ENCODE measurements at regions not wholly inside any gene's neighbourhood (a gene's known extent, or its start where the extent isn't known, plus 50 kb on each side); places are given as distances from the start of the nearest gene placed in this dataset.

DNA sequence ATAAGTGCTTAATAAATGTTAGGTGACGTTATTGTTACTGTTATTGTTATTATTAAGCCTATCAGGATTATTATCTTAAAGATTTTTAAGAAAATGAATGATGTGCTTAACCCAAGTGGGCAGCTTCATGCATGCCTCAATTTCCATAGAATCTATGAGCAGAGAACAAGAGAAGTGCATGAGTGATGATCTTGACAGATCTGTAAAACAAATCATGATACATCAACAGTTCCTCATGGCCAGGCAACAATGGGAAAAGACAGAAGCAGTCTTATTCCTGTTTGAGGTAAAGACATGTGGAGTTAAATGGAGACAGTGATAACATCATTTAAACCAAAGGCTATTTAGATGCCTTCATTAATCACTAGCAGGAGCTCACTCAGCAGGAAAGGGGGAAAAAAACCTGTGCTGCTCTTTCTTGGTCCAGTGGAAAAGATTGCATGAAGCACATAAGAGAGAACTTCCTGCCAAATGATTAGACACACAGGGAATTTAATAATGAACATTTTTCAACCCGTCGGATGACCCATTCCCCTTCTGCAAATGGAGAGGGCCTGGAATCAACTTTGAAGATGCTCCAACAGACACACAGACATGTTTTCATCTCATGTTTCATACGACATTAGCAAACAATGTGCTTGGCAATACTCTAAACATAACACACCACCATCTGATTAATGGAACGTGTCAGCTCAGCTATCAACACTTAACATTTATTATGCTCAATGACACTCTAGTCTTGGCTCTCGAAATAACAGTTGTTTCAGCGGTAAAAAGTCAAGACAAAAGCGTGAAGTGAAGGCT lies 212.2 kb upstream of the LRRN1 start:
- Histone ChIP-seq H3K9me2 (ENCODE audit: insufficient read depth) (no peaks in the 10 kb centered on the region), H3K9me3 (ENCODE audit: insufficient read depth, low read depth) (no peaks in the 10 kb centered on the region), H3K27me3 (ENCODE audit: insufficient read depth, low read depth) (no peaks in the 10 kb centered on the region), H3K36me3 (ENCODE audit: low read depth) (no peaks in the 10 kb centered on the region), H3K4me3 (no peak overlapping the region), H3F3A (ENCODE audit: insufficient read depth, low read depth) (no peaks in the 10 kb centered on the region), H4K20me1 (ENCODE audit: insufficient read depth) (no peaks in the 10 kb centered on the region), H3K79me2 (ENCODE audit: low read depth) (no peaks in the 10 kb centered on the region), H3K4me1 (replicated peaks; ENCODE audit: insufficient read depth) (no peaks in the 10 kb centered on the region), H3K4me2 (no peak overlapping the region), H2AFZ (no peak overlapping the region), H3K27ac (no peak overlapping the region)
- ChIA-PET POLR2A (ENCODE audit: unreplicated experiment) (no interaction called here), CTCF (no interaction called here)
- intact Hi-C loops (cut with micrococcal nuclease; ENCODE audit: unreplicated experiment) = no loop called here
- no peak for DNase-seq
- TF ChIP-seq EZH2 (IDR thresholded peaks at IDR 0.05; ENCODE audit: low read depth) (no peak), CTCF (conservative IDR thresholded peaks at IDR 0.05) (no peak)
- BruUV-seq (replicated peaks) = no TSS peak

DNA sequence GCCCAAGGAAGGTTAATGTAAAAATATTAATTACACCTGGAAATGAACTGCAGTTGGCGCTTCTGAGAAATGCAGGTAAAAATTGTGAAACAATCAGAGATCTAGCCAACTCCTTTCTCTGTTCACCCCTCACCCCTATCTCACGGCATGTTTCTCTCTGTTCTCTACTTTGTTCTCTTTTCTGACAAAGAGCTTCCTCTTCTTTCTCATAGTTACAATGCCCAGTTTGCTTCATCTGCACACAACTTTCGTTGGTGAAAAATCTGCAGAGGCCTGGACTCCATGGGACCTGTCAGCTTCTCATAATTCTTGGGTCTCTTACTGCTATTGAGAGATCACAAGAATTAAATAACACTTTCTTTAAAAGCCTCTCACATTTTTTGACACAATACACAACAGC lies 212.9 kb upstream of the LRRN1 start:
- Histone ChIP-seq H3K27me3 (ENCODE audit: insufficient read depth, low read depth) (no peaks in the 10 kb centered on the region), H3K27ac (no peak overlapping the region), H4K20me1 (ENCODE audit: insufficient read depth) (no peaks in the 10 kb centered on the region), H3F3A (ENCODE audit: insufficient read depth, low read depth) (no peaks in the 10 kb centered on the region), H3K4me1 (replicated peaks; ENCODE audit: insufficient read depth) (no peaks in the 10 kb centered on the region), H3K9me2 (ENCODE audit: insufficient read depth) (no peaks in the 10 kb centered on the region), H3K79me2 (ENCODE audit: low read depth) (no peaks in the 10 kb centered on the region), H3K9me3 (ENCODE audit: insufficient read depth, low read depth) (no peaks in the 10 kb centered on the region), H2AFZ (no peak overlapping the region), H3K4me2 (no peak overlapping the region), H3K36me3 (ENCODE audit: low read depth) (no peaks in the 10 kb centered on the region), H3K4me3 (no peak overlapping the region)
- TF ChIP-seq EZH2 (IDR thresholded peaks at IDR 0.05; ENCODE audit: low read depth) (no peak), CTCF (conservative IDR thresholded peaks at IDR 0.05) (no peak)
- CTCF ChIA-PET = no interaction called here
- intact Hi-C loops (cut with micrococcal nuclease; ENCODE audit: unreplicated experiment) = no loop called here
- DNase-seq = no peak
- BruUV-seq (replicated peaks) = no TSS peak
- POLR2A ChIA-PET (ENCODE audit: unreplicated experiment) = no interaction called here

- no peaks in the 10 kb centered on the region for H3K9me2 ChIP-seq (ENCODE audit: insufficient read depth)
- H3K4me3 ChIP-seq = no peak overlapping the region
- ChIA-PET POLR2A (ENCODE audit: unreplicated experiment) (no interaction called here), CTCF (no interaction called here)
- H2AFZ ChIP-seq = no peak overlapping the region
- intact Hi-C loops (cut with micrococcal nuclease; ENCODE audit: unreplicated experiment) = no loop called here
- no peaks in the 10 kb centered on the region for H3K79me2 ChIP-seq (ENCODE audit: low read depth)
- H3K4me1 ChIP-seq (replicated peaks; ENCODE audit: insufficient read depth) = no peaks in the 10 kb centered on the region
- H3K36me3 ChIP-seq (ENCODE audit: low read depth) = no peaks in the 10 kb centered on the region
- no TSS peak for BruUV-seq (replicated peaks)
- no peak overlapping the region for H3K27ac ChIP-seq
- H3K9me3 ChIP-seq (ENCODE audit: insufficient read depth, low read depth) = no peaks in the 10 kb centered on the region
- no peaks in the 10 kb centered on the region for H3F3A ChIP-seq (ENCODE audit: insufficient read depth, low read depth)
- no peaks in the 10 kb centered on the region for H3K27me3 ChIP-seq (ENCODE audit: insufficient read depth, low read depth)
- no peak for DNase-seq
- H3K4me2 ChIP-seq = no peak overlapping the region
- TF ChIP-seq EZH2 (IDR thresholded peaks at IDR 0.05; ENCODE audit: low read depth) (no peak), CTCF (conservative IDR thresholded peaks at IDR 0.05) (no peak)
- H4K20me1 ChIP-seq (ENCODE audit: insufficient read depth) = no peaks in the 10 kb centered on the region
These were observed 219.6 kb upstream of the LRRN1 start for GRCh38 chr3:3579658-3580057.

Measured in PC-9 (cell line).